Activated CD4-positive, alpha-beta T cell treated with anti-CD3 and anti-CD28 coated beads, Interleukin-2, Interleukin-4, amounts not matched to agents 100 ng/mL and 50 ng/mL, durations not matched to agents 16 hours and 8 hours (primary cell): ENCODE measurements at regions not wholly inside any gene's neighbourhood (a gene's known extent, or its start where the extent isn't known, plus 50 kb on each side); places are given as distances from the start of the nearest gene placed in this dataset.

ENCODE experiments used
- DNase-seq: peaks from one replicate; pipeline ENCODE4 v3.0.0-alpha.2; 2020; ENCODE audit warnings: low spot score

GRCh38 chr2:177123048-177123447, 89.5 kb upstream of the HNRNPA3 start:
- no peak for DNase-seq

GRCh38 chr2:177124371-177124770, 88.2 kb upstream of the HNRNPA3 start:
- DNase-seq = no peak

GRCh38 chr2:177127821-177128220, 84.8 kb upstream of the HNRNPA3 start:
- no peak for DNase-seq

- no peak for DNase-seq
Measured at GRCh38 chr2:177129610-177130009, 83.0 kb upstream of the HNRNPA3 start.

GRCh38 chr2:177131858-177132257, 80.7 kb upstream of the HNRNPA3 start:
- DNase-seq = no peak

- no peak for DNase-seq
Measured at GRCh38 chr2:177138823-177139222, 73.8 kb upstream of the HNRNPA3 start.

- DNase-seq = no peak
Measured at GRCh38 chr2:177141866-177142265, 70.7 kb upstream of the HNRNPA3 start.

- no peak for DNase-seq
Measured at GRCh38 chr2:177143444-177143843, 69.2 kb upstream of the HNRNPA3 start.

GRCh38 chr2:177147093-177147694, 65.4 kb upstream of the HNRNPA3 start:
- DNase-seq = peak; percentile 50

GRCh38 chr2:177147834-177148445, 64.7 kb upstream of the HNRNPA3 start:
- no peak for DNase-seq

- peak; percentile 80 for DNase-seq
Measured at GRCh38 chr2:177148477-177149154, 64.0 kb upstream of the HNRNPA3 start.

GRCh38 chr2:177149155-177149503, 63.5 kb upstream of the HNRNPA3 start:
- no peak for DNase-seq

GRCh38 chr2:177153805-177154204, 58.8 kb upstream of the HNRNPA3 start:
- DNase-seq = no peak

GRCh38 chr2:177154809-177155208, 57.8 kb upstream of the HNRNPA3 start:
- no peak for DNase-seq

- no peak for DNase-seq
Measured at GRCh38 chr2:177155631-177156030, 57.0 kb upstream of the HNRNPA3 start.

GRCh38 chr2:177161741-177162460, 50.7 kb upstream of the HNRNPA3 start:
- DNase-seq = peak; percentile 39
